Activated naive CD8-positive, alpha-beta T cell treated with anti-CD3 and anti-CD28 coated beads, Interleukin-2, amount 10 ng/mL, durations not matched to agents 7 days and 5 days (primary cell): ENCODE measurements at regions not wholly inside any gene's neighbourhood (a gene's known extent, or its start where the extent isn't known, plus 50 kb on each side); places are given as distances from the start of the nearest gene placed in this dataset.
"Not testable (repeated sequence)": the region's sequence is repeated elsewhere in the genome, so short reads cannot be mapped to it uniquely, and the experiment has no call there.

Source experiments
- ATAC-seq: fragments of 150-1000 bp; cut with Tn5 transposase; one replicate; pipeline ENCODE4 v1.10.0; 2021; ENCODE audit warnings: low read depth, moderate library complexity
- POLR2A ChIA-PET: fragments of 350-600 bp; sonication (Branson Sonifier 250); formaldehyde crosslinking; loops from one replicate; lab custom pipeline; 2021; ENCODE audit warnings: antibody characterized with exemption; lab: Charles Lee
- DNase-seq: peaks from one replicate; pipeline ENCODE4 v3.0.0; 2021
- H3K27ac Mint-ChIP-seq: one replicate; pipeline ENCODE4 v1.8.0; 2022; ENCODE audit warnings: mild to moderate bottlenecking, mixed read lengths
- H3K27me3 Mint-ChIP-seq: one replicate; pipeline ENCODE4 v1.8.0; 2022; ENCODE audit warnings: mild to moderate bottlenecking, moderate library complexity, mixed read lengths
- H3K36me3 Mint-ChIP-seq: one replicate; pipeline ENCODE4 v1.8.0; 2021; ENCODE audit warnings: mild to moderate bottlenecking, mixed read lengths
- H3K4me1 Mint-ChIP-seq: one replicate; pipeline ENCODE4 v1.8.0; 2021; ENCODE audit warnings: mixed read lengths
- H3K4me3 Mint-ChIP-seq: one replicate; pipeline ENCODE4 v1.8.0; 2022; ENCODE audit warnings: mild to moderate bottlenecking, moderate library complexity, mixed read lengths
- H3K9me3 Mint-ChIP-seq: one replicate; pipeline ENCODE4 v1.8.0; 2021; ENCODE audit warnings: mixed read lengths

DNA sequence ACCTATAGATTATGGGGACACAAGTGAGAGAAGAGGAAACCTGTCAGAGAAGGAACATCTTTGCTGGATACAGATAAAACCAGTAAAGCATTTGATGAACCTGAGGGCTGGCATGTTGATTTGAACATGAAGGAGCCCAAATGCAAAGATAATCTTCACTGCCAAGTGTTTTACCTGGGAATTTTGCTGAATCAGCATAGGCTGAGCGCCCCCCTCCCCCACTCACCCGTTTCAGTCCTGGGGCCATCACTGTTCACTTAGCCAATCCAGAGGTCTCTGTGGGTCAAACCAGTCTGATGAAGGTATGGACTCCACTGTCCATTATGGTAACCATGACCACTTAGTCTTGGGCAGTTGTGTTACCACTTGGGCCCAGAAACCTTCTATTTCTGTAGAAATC, 466.0 kb upstream of the GRM7 start:
- no peak for DNase-seq
- POLR2A ChIA-PET: no interaction called here
- H3K27me3 Mint-ChIP-seq: no peaks in the 10 kb centered on the region
- H3K27ac Mint-ChIP-seq: no peak overlapping the region
- H3K9me3 Mint-ChIP-seq: no peaks in the 10 kb centered on the region
- ATAC-seq: no peak
- H3K4me1 Mint-ChIP-seq: no peaks in the 10 kb centered on the region
- no peaks in the 10 kb centered on the region for H3K36me3 Mint-ChIP-seq
- H3K4me3 Mint-ChIP-seq: no peak overlapping the region

DNA sequence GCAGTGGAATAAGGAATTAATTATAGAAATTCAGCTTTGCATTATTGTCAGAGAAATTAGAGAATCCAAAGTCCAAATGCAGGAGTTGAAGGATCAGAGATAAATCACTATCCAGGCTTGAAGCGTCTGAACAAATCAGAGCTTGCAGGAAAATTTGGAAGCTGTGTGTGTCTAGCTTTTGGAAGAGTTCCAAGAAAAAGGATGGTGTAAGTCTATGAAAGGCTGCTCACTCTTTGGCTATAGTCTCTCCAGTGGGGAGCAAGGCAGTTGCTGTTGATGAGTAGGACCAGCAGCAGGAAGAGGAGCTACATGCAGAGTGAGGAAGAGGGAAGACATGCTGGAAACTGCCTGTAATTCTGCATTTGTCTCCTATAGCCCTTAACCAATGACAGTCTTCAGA, 464.3 kb upstream of the GRM7 start:
- no peaks in the 10 kb centered on the region for H3K9me3 Mint-ChIP-seq
- DNase-seq (no peak), ATAC-seq (no peak)
- H3K27ac Mint-ChIP-seq: no peak overlapping the region
- no peaks in the 10 kb centered on the region for H3K36me3 Mint-ChIP-seq
- H3K4me1 Mint-ChIP-seq: no peaks in the 10 kb centered on the region
- no peaks in the 10 kb centered on the region for H3K27me3 Mint-ChIP-seq
- POLR2A ChIA-PET: no interaction called here
- no peak overlapping the region for H3K4me3 Mint-ChIP-seq

DNA sequence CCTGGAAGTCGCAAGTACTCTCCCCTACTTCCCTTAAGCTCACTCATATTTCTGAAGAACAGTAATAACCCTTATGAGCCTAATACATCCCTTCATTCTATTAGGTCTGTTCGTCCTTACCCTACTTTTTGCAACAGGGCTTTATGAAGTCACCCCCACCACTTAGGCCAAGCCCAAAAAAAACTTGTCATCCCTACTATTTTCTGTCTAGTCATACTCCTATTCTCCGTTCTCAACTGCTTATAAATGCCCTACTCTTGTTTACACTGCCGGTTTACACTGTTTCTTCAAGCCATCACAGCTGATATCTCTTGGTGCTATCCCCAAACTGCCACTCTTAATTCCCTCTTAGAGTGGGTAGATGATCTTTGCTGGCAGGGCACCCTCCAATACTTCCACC, 458.2 kb upstream of the GRM7 start:
- not testable (repeated sequence) for H3K4me3 Mint-ChIP-seq

DNA sequence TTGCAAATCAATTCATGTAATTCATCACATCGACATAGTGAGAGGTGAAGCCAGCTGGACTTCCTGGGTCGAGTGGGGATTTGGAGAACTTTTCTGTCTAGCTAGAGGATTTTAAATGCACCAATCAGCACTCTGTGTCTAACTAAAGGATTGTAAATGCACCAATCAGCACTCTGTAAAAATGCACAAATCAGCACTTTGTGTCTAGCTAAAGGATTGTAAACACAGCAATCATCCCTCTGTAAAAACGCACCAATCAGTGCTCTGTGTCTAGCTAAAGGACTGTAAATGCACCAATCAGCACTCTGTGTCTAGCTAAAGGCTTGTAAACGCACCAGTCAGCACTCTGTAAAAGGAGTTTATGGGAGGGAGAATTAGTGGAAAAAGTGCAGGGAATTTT, 454.0 kb upstream of the GRM7 start:
- H3K36me3 Mint-ChIP-seq, DNase-seq, H3K4me3 Mint-ChIP-seq, H3K27me3 Mint-ChIP-seq, H3K27ac Mint-ChIP-seq, ATAC-seq, H3K4me1 Mint-ChIP-seq, POLR2A ChIA-PET, H3K9me3 Mint-ChIP-seq: not testable (repeated sequence)

More for the DNA sequence above, 458.2 kb upstream of the GRM7 start:
- DNase-seq, H3K27me3 Mint-ChIP-seq, ATAC-seq, H3K36me3 Mint-ChIP-seq, H3K27ac Mint-ChIP-seq, POLR2A ChIA-PET, H3K4me1 Mint-ChIP-seq, H3K9me3 Mint-ChIP-seq: not testable (repeated sequence)

DNA sequence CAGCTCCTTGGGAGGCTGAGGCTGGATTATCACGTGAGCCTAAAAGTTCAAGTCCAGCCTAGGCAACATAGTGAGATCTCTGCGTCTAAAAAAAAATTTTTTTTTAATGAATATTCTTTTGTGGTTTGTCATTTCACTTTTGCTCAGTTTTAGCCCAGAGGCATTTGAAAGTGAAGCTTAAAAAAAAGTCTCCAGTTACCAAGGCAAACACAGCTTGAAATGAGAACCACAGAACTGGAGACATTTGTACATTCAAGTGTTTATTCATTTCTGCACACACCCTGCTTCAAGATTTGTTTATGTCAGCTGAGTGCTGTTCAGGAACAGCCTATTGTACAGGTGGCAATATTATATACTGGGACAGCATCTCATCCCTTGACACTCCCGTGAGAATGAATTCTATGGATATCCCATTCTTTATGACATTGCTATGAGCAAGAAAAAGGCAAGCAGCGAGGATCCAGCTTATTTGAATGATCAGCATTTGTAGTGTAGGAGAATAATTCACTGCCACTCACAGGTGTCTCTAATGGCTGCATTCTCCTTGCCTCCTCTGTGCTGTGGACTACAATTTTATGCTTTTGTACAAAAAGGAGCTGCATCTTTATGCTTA, 444.8 kb upstream of the GRM7 start:
- no peak for ATAC-seq
- Mint-ChIP-seq H3K4me3 (no peak overlapping the region), H3K36me3 (no peaks in the 10 kb centered on the region), H3K27ac (no peak overlapping the region), H3K27me3 (no peaks in the 10 kb centered on the region), H3K9me3 (no peaks in the 10 kb centered on the region), H3K4me1 (no peaks in the 10 kb centered on the region)
- POLR2A ChIA-PET: no interaction called here
- no peak for DNase-seq

DNA sequence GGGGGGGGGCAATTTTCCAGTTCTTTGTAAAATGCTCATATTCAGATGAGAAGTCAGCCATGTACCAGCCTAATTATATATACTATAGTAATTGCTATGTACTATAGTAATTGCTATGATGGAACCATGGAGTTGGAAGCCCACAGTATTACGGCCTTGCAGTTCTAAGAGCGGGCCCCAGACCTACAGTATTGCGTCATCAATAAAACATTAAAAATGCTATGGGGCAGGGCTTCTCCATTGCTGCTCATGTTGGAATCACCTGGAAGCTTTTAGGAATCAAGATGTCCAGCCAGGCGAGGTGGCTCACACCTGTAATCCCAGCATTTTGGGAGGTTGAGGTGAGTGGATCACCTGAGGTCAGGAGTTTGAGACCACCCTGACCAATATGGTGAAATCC, 443.7 kb upstream of the GRM7 start:
- POLR2A ChIA-PET: no interaction called here
- Mint-ChIP-seq H3K27me3 (no peaks in the 10 kb centered on the region), H3K4me3 (no peak overlapping the region), H3K4me1 (no peaks in the 10 kb centered on the region), H3K9me3 (no peaks in the 10 kb centered on the region), H3K36me3 (no peaks in the 10 kb centered on the region), H3K27ac (no peak overlapping the region)
- ATAC-seq (no peak), DNase-seq (no peak)

DNA sequence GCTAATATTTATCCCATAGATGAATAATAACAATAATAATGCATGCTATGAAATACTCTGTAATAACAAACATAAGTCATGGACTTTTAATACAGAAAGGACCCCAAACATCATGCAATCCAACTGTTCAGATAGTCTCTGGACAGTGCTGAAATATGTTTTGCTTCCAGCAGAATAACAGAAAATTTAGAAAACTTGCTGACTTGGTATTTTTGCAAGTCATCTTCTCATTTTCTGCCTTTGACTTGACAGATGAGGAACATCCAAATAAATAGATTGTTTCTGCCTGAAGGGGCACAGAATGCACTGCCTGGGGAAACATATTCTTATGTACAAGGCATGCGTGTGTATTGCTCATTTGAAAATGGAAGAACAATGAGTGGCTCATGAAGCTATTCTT, 442.4 kb upstream of the GRM7 start:
- H3K4me3 Mint-ChIP-seq: no peak overlapping the region
- POLR2A ChIA-PET: no interaction called here
- no peak for ATAC-seq
- no peaks in the 10 kb centered on the region for H3K4me1 Mint-ChIP-seq
- no peaks in the 10 kb centered on the region for H3K27me3 Mint-ChIP-seq
- no peaks in the 10 kb centered on the region for H3K36me3 Mint-ChIP-seq
- no peak overlapping the region for H3K27ac Mint-ChIP-seq
- peaks cover 3% of the 10 kb centered on the region for H3K9me3 Mint-ChIP-seq
- DNase-seq: no peak

DNA sequence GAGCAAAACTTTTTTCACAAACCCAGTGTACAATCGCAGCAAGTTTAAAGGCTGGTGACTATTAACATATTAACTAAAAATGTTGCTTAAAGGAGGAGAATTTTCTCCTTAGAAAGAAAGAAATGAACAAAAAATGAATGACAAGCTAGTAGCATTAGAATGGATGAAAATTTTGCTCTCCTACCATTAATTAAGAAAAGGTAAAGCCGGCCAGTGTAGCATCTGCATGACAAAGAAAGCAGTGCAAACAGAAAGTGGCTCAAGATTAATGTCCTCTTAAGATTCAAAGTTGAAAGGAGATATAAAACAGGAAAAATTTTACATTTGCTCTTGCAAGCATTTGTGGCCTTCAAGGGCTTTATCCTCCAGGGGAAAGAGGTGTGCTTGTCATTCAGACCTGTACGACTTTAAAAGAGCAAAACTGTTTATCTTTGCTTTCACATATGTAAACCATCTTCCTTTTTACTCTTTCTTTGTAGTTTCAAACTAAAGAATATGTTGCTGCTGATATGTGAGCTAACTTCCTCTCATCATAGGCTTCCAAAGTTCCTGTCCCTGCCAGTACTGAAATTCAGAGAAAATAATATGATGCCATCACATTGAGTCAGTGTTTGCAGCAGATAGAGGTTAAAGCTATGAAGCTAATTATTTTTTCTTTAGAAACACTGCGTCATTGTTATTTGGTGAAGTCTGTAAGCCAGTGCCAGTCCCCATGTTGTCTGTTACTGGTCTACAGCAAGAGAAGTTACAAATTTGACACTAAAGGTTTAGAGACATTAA, 439.1 kb upstream of the GRM7 start:
- Mint-ChIP-seq H3K27ac (no peak overlapping the region), H3K4me3 (no peak overlapping the region), H3K4me1 (no peaks in the 10 kb centered on the region), H3K36me3 (no peaks in the 10 kb centered on the region), H3K9me3 (peaks cover 10% of the 10 kb centered on the region), H3K27me3 (no peaks in the 10 kb centered on the region)
- POLR2A ChIA-PET: no interaction called here
- ATAC-seq (no peak), DNase-seq (no peak)

DNA sequence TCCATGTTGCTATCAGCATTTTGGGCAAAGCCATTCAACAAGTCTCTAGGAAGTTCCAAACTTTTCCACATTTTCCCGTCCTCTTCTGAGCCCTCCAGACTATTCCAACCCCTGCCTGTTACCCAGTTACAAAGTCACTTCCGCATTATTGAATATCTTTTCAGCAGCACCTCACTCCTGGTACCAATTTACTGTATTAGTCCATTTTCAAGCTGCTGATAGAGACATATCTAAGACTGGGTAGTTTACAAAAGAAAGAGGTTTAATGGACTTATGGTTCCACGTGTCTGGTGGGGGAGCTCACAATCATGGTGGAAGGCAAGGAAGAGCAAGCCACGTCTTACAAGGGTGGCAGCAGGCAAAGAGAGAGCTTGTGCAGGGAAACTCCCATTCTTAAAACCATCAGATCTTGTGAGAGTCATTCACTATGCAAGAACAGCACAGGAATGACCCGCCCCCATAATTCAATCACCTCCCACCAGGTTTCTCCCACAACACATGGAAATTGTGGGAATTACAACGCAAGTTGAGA, 435.6 kb upstream of the GRM7 start:
- no peak overlapping the region for H3K27ac Mint-ChIP-seq
- no peaks in the 10 kb centered on the region for H3K36me3 Mint-ChIP-seq
- peaks cover 13% of the 10 kb centered on the region for H3K9me3 Mint-ChIP-seq
- no peaks in the 10 kb centered on the region for H3K27me3 Mint-ChIP-seq
- no peaks in the 10 kb centered on the region for H3K4me1 Mint-ChIP-seq
- ATAC-seq: no peak
- no peak overlapping the region for H3K4me3 Mint-ChIP-seq
- POLR2A ChIA-PET: no interaction called here
- no peak for DNase-seq

DNA sequence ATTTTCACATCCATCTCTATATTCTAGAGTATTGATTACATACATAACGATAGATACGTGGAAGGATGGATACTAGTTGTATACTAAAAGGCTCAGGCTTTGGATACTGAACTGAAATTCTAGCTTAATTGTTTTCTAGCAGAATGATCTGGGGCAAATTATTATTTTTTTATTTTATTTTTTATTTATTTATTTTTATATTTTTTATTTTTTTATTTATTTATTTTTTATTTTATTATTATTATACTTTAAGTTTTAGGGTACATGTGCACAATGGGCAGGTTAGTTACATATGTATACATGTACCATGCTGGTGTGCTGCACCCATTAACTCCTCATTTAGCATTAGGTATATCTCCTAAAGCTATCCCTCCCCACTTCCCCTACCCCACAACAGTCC, 432.6 kb upstream of the GRM7 start:
- H3K4me1 Mint-ChIP-seq, DNase-seq, H3K4me3 Mint-ChIP-seq, H3K27ac Mint-ChIP-seq, ATAC-seq, H3K36me3 Mint-ChIP-seq, POLR2A ChIA-PET, H3K27me3 Mint-ChIP-seq: not testable (repeated sequence)
- peaks cover 12% of the 10 kb centered on the region for H3K9me3 Mint-ChIP-seq

DNA sequence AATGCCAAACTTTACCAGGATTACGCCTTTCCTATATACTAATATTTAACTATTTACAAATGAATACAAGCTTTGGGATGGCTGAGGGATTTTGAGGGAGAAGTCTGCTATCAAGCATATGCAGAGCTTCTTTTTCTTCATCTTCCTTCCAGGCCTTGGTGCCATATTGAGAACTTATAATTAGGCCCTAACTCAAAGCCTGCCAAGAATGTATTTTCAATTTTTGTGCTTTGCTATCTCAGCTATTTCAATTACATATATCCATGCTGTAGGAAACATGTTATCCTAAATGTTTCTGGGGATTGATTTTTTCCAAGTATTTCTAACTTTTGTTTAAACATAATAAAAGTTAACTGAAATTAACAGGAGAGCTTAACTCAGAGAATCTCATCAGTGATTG, 425.0 kb upstream of the GRM7 start:
- DNase-seq (no peak), ATAC-seq (no peak)
- no peak overlapping the region for H3K4me3 Mint-ChIP-seq
- peaks cover 7% of the 10 kb centered on the region for H3K9me3 Mint-ChIP-seq
- no peaks in the 10 kb centered on the region for H3K36me3 Mint-ChIP-seq
- no peaks in the 10 kb centered on the region for H3K27me3 Mint-ChIP-seq
- H3K27ac Mint-ChIP-seq: no peak overlapping the region
- POLR2A ChIA-PET: no interaction called here
- no peaks in the 10 kb centered on the region for H3K4me1 Mint-ChIP-seq

DNA sequence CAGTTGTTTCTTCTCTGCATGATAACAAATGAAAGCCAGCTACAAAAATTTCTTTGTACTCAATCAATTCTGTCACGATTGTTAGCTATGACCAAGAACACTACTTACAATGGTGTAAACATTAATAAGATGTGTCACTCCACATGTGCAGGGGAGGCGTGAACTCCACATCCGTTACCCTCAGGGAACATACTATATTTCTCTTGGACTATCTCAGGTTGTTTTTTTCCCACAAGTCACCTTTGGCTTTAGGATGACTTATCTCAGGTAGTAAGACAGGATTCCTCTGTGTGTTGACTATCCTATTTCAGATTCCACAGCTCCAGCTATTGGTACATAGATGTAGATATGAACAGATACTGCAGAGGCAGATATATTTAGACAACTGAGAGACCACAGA, 423.3 kb upstream of the GRM7 start:
- no peaks in the 10 kb centered on the region for H3K4me1 Mint-ChIP-seq
- H3K9me3 Mint-ChIP-seq: peaks cover 7% of the 10 kb centered on the region
- POLR2A ChIA-PET: no interaction called here
- ATAC-seq: no peak
- DNase-seq: no peak
- no peak overlapping the region for H3K27ac Mint-ChIP-seq
- H3K4me3 Mint-ChIP-seq: no peak overlapping the region
- H3K27me3 Mint-ChIP-seq: no peaks in the 10 kb centered on the region
- no peaks in the 10 kb centered on the region for H3K36me3 Mint-ChIP-seq

DNA sequence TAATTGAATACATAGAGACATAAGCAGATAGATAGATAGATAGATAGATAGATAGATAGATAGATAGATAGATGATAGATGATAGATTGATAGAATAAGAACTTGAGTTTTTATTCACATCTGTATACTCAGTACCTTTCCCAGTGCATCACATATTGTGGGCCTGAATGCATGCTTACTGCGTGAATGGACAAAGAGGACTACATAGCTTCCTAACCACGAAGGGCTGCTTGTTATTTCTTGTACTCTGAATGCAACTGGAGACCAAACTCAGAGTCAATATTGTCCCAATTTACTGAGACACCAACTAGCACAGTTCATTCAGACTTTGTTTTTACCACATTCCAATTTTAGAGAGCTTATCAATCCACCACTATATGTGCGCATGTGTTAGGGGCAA, 422.9 kb upstream of the GRM7 start:
- POLR2A ChIA-PET: no interaction called here
- DNase-seq (no peak), ATAC-seq (no peak)
- Mint-ChIP-seq H3K9me3 (peaks cover 5% of the 10 kb centered on the region), H3K4me3 (no peak overlapping the region), H3K4me1 (no peaks in the 10 kb centered on the region), H3K27me3 (no peaks in the 10 kb centered on the region), H3K27ac (no peak overlapping the region), H3K36me3 (no peaks in the 10 kb centered on the region)

DNA sequence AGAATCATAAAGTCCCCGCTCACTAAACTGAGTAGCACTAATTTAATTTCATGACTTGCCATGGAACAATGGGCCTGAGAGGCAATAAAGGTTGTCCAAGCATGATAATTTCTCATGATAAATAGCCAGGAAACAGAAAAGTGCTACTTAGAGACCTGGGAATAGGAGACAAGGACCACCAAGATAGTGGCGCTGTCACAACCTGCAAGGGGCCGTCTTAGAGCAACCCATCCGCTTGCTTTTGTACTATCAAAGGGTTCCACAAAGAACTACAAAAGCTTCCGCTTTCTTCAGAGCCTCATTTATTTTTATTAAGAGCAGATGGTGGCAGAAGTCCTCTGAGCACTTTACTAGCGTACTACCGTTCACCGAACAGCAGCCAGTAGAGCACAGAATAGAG, 421.7 kb upstream of the GRM7 start:
- Mint-ChIP-seq H3K4me1 (no peaks in the 10 kb centered on the region), H3K27me3 (no peaks in the 10 kb centered on the region), H3K27ac (no peak overlapping the region), H3K4me3 (no peak overlapping the region), H3K36me3 (no peaks in the 10 kb centered on the region), H3K9me3 (peaks cover 2% of the 10 kb centered on the region)
- ATAC-seq (no peak), DNase-seq (no peak)
- POLR2A ChIA-PET: no interaction called here
